DND-41 (cell line): ENCODE measurements at regions not wholly inside any gene's neighbourhood (a gene's known extent, or its start where the extent isn't known, plus 50 kb on each side); places are given as distances from the start of the nearest gene placed in this dataset.

ENCODE experiments used
- EZH2 ChIP-seq: IDR thresholded peaks from 3 replicates; pipeline ENCODE4 v1.6.1; 2012; ENCODE audit warnings: borderline replicate concordance, low read depth, mild to moderate bottlenecking, moderate library complexity, low read length, inconsistent platforms; ENCODE audit not compliant: severe bottlenecking
- TF ChIP-seq, protein P1 (sequence below): IDR thresholded peaks from 2 replicates; pipeline ENCODE4 v1.5.1; 2012; ENCODE audit warnings: borderline replicate concordance, low read length, moderate library complexity, mild to moderate bottlenecking; ENCODE audit not compliant: poor library complexity, severe bottlenecking; ENCODE audit errors: extremely low read depth

DNA sequence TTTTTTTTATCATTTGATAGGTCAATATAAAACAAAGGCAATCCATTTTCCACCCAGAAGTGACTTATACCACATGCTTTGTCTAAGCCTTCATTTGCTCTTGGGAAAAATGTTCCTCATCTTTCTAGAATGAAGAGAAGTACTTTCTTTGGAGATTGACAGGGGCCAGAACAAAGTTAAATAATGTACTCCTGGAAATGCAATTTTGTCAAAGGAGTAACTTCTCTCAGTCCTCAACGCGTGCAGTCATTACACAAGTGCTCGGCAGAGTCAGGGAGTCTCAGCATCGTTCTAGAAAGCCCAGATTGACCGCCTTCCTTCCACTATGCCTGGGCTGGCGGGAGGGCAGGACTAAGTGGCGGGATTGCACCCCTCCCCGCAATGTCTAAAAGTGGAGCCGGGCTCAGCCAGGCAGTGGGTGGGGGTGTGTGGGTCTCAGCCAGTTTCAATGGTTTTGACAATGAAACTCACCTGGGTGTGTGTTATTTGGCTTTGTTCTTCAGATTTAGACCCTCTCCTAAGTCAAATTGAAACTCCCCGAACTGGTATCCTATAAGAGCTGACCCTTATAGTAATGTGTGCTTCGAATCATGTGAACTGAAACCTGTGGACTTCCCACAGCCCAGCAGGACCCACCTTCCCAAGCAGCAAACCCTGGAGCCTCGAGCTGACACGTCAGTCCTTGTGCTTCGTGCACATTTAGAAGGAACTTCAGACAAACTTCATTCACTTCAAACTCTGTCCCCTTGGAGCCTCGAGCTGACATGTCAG is 63.2 kb upstream of the DUSP22 start:
- TF ChIP-seq, protein P1, sequence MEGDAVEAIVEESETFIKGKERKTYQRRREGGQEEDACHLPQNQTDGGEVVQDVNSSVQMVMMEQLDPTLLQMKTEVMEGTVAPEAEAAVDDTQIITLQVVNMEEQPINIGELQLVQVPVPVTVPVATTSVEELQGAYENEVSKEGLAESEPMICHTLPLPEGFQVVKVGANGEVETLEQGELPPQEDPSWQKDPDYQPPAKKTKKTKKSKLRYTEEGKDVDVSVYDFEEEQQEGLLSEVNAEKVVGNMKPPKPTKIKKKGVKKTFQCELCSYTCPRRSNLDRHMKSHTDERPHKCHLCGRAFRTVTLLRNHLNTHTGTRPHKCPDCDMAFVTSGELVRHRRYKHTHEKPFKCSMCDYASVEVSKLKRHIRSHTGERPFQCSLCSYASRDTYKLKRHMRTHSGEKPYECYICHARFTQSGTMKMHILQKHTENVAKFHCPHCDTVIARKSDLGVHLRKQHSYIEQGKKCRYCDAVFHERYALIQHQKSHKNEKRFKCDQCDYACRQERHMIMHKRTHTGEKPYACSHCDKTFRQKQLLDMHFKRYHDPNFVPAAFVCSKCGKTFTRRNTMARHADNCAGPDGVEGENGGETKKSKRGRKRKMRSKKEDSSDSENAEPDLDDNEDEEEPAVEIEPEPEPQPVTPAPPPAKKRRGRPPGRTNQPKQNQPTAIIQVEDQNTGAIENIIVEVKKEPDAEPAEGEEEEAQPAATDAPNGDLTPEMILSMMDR: no peak
- TF ChIP-seq EZH2: no peak
